Neural progenitor cell (in vitro differentiated cells): ENCODE measurements at regions not wholly inside any gene's neighbourhood (a gene's known extent, or its start where the extent isn't known, plus 50 kb on each side); places are given as distances from the start of the nearest gene placed in this dataset.

Source experiments
- CTCF ChIP-seq: fragments of 200-600 bp; sonication (generic); IDR thresholded peaks from 2 replicates; pipeline ENCODE4 v1.5.1; 2017; ENCODE audit warnings: antibody characterized with exemption, mild to moderate bottlenecking
- EZH2 ChIP-seq: fragments of 200-600 bp; sonication (generic); IDR thresholded peaks from 2 replicates; pipeline ENCODE4 v1.6.1; 2017; ENCODE audit warnings: antibody characterized with exemption, mild to moderate bottlenecking, moderate library complexity

DNA sequence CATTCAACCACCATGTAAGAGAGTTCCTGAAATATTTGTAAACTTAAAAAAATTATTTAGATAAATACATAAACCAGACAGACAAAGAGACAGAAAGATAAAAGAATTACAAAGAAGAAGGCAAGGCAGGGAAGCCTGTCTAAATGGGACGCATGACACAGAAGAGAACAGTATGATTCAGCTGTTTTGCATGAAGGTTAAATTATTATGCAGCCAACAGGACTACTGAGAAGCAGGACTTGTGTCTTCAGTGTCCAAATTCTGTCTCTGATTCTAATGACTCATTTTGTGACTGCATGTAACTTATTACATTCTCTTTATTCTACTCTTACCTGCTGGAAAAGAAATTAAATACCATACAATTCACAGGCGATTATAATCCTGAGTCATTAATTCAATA lies 340.4 kb upstream of the KCNMB2 start:
- TF ChIP-seq CTCF = no peak
- no peak for TF ChIP-seq EZH2
